HEK293T (cell line): ENCODE measurements at regions not wholly inside any gene's neighbourhood (a gene's known extent, or its start where the extent isn't known, plus 50 kb on each side); places are given as distances from the start of the nearest gene placed in this dataset.

Source experiments
- BHLHE40 ChIP-seq: fragments of 450-650 bp; IDR thresholded peaks from 2 replicates; pipeline ENCODE4 v1.6.1; 2016; ENCODE audit warnings: mild to moderate bottlenecking, moderate library complexity, borderline replicate concordance
- PKNOX1 ChIP-seq: fragments of 450-650 bp; IDR thresholded peaks from 2 replicates; pipeline ENCODE4 v1.6.1; 2016
- ZNF384 ChIP-seq: fragments of 450-650 bp; IDR thresholded peaks from 2 replicates; pipeline ENCODE4 v1.6.1; 2016

GRCh38 chr2:226641008-226641407 is 158.6 kb downstream of the IRS1 start:
- TF ChIP-seq BHLHE40 (no peak), PKNOX1 (no peak), ZNF384 (no peak)
